ENCODE measurements at regions not wholly inside any gene's neighbourhood (a gene's known extent, or its start where the extent isn't known, plus 50 kb on each side); places are given as distances from the start of the nearest gene placed in this dataset.

- no peak for TF ChIP-seq CTCF (IDR thresholded peaks at IDR 0.05; ENCODE audit: insufficient read depth, low read length)
- TF ChIP-seq POLR2AphosphoS5 (IDR thresholded peaks at IDR 0.05; ENCODE audit: low read depth) = no peak
- TF ChIP-seq GABPA (IDR thresholded peaks at IDR 0.05; ENCODE audit: low read depth) = no peak
- no peak for TF ChIP-seq REST (IDR thresholded peaks at IDR 0.05; ENCODE audit: insufficient replicate concordance, low read depth)
These were observed 608.8 kb upstream of the PCDH10 start for GRCh38 chr4:132540268-132540667.
